K562 (cell line): ENCODE measurements at regions not wholly inside any gene's neighbourhood (a gene's known extent, or its start where the extent isn't known, plus 50 kb on each side); places are given as distances from the start of the nearest gene placed in this dataset.

Source experiments
- ATAC-seq: fragments of 200-7000 bp; cut with Tn5 transposase; 3 replicates; pipeline ENCODE4 v1.9.1; 2020; ENCODE audit warnings: moderate library complexity
- BruUV-seq: library from RNA; stranded (reverse); fragments of 400-500 nt; replicated peaks from 2 replicates; lab custom pipeline; 2021; lab: Mats Ljungman, UMichigan
- CTCF ChIA-PET: fragments of 300-600 bp; formaldehyde crosslinking; extraction: SDS; loops from one replicate; lab custom pipeline; 2021; ENCODE audit warnings: low intra/inter-chr PET ratio; lab: Yijun Ruan, JAX
- POLR2A ChIA-PET: fragments of 300-600, 350-650 bp; sonication (Branson Sonifier 250); formaldehyde crosslinking; extraction: SDS; loops from one replicate; lab custom pipeline; 2021; ENCODE audit warnings: antibody characterized with exemption, inconsistent platforms; lab: Yijun Ruan, JAX
- DNase-seq, 4 experiments: peaks; one replicate each; pipeline versions ENCODE4 v3.0.0 to v3.0.0-alpha.2; 2011 to 2018; ENCODE audit warnings: low spot score in 3 of 4, mixed read lengths in 3 of 4; ENCODE audit errors: extremely low read depth in 1 of 4
- FAIRE-seq: peaks from 2 replicates; lab custom pipeline; 2011; peaks lifted over from hg19 to GRCh38; lab: Jason Lieb, UNC
- H2AFZ ChIP-seq: 2 replicates; pipeline ENCODE4 v1.6.0; 2011; ENCODE audit warnings: low read depth, low read length, control low read depth, inconsistent platforms
- H3K27ac ChIP-seq: fragments of 200-600 bp; 3 replicates; pipeline ENCODE4 v1.8.0; 2011; ENCODE audit warnings: low read depth, mild to moderate bottlenecking, control low read depth, inconsistent platforms, low read length, moderate library complexity, mixed read lengths; ENCODE audit errors: extremely low read depth
- H3K27me3 ChIP-seq, 2 experiments: fragments of 300-600 bp in 1 of 2; 2 replicates in 1 of 2; 3 replicates in 1 of 2; pipeline versions ENCODE4 v1.6.0 to v1.8.0; 2011; ENCODE audit warnings: inconsistent platforms in 2 of 2, low read length in 2 of 2, mild to moderate bottlenecking in 1 of 2, mixed read lengths in 1 of 2, moderate library complexity in 1 of 2; ENCODE audit not compliant: control insufficient read depth in 2 of 2, insufficient read depth in 2 of 2
- H3K36me3 ChIP-seq: fragments of 300-600 bp; 3 replicates; pipeline ENCODE4 v1.8.0; 2011; ENCODE audit warnings: mild to moderate bottlenecking, low read length, inconsistent platforms; ENCODE audit not compliant: control insufficient read depth, insufficient read depth
- H3K4me1 ChIP-seq, 2 experiments: fragments of 200-600 bp in 1 of 2; replicated peaks in 1 of 2; 2 replicates in 1 of 2; 3 replicates in 1 of 2; pipeline versions ENCODE4 v1.5.1 to v1.8.0; 2011; ENCODE audit warnings: inconsistent platforms in 2 of 2, low read length in 2 of 2, mild to moderate bottlenecking in 1 of 2, mixed read lengths in 1 of 2, moderate library complexity in 1 of 2; ENCODE audit not compliant: control insufficient read depth in 2 of 2, insufficient read depth in 2 of 2
- H3K4me2 ChIP-seq: 2 replicates; pipeline ENCODE4 v1.6.1; 2011; ENCODE audit warnings: low read length, control low read depth, inconsistent platforms, mixed read lengths; ENCODE audit not compliant: insufficient read depth
- H3K4me3 ChIP-seq: fragments of 200-600 bp; sonication (generic), shearing (Covaris generic); 2 replicates; pipeline ENCODE4 v1.5.1; 2016; ENCODE audit warnings: control low read depth, inconsistent platforms
- H3K79me2 ChIP-seq: fragments of 200-600 bp; 3 replicates; pipeline ENCODE4 v1.8.0; 2011; ENCODE audit warnings: low read length, inconsistent platforms; ENCODE audit not compliant: control insufficient read depth, insufficient read depth
- H3K9ac ChIP-seq, 2 experiments: 2 replicates each; pipeline versions ENCODE4 v1.6.0 to v1.6.1; 2011; ENCODE audit warnings: low read depth in 2 of 2, low read length in 2 of 2, control low read depth in 1 of 2, inconsistent platforms in 1 of 2, mild to moderate bottlenecking in 1 of 2, mixed read lengths in 1 of 2; ENCODE audit not compliant: insufficient read depth in 1 of 2
- H3K9me1 ChIP-seq: one replicate; pipeline ENCODE4 v1.6.0; 2011; ENCODE audit warnings: inconsistent platforms, mild to moderate bottlenecking, low read length, moderate library complexity; ENCODE audit not compliant: control insufficient read depth, insufficient read depth
- H3K9me3 ChIP-seq: replicated peaks from 2 replicates; pipeline ENCODE4 v1.5.1; 2011; ENCODE audit warnings: low read depth, low read length, inconsistent platforms; ENCODE audit not compliant: control insufficient read depth, insufficient read depth
- H4K20me1 ChIP-seq: replicated peaks from 2 replicates; pipeline ENCODE4 v1.6.1; 2011; ENCODE audit warnings: low read length, inconsistent platforms, mixed read lengths; ENCODE audit not compliant: control insufficient read depth, insufficient read depth
- KDM1A ChIP-seq, 2 experiments: fragments of 450-650 bp; IDR thresholded peaks; 2 replicates each; pipeline ENCODE4 v1.6.1; 2016; ENCODE audit warnings: mild to moderate bottlenecking in 2 of 2
- SETDB1 ChIP-seq: IDR thresholded peaks from one replicate; pipeline ENCODE4 v1.6.1; 2012; ENCODE audit warnings: low read length, control low read depth, inconsistent platforms
- SRSF3 ChIP-seq: fragments of 200-400 bp; formaldehyde crosslinking; IDR thresholded peaks from 2 replicates; pipeline ENCODE4 v1.6.1; 2016; ENCODE audit warnings: mild to moderate bottlenecking, low read length, moderate library complexity; ENCODE audit not compliant: insufficient read depth
- TARDBP ChIP-seq: fragments of 450-650 bp; IDR thresholded peaks from 2 replicates; pipeline ENCODE4 v1.6.1; 2016
- YBX1 ChIP-seq: fragments of 450-650 bp; IDR thresholded peaks from 2 replicates; pipeline ENCODE4 v1.7.1; 2016; ENCODE audit warnings: mild to moderate bottlenecking
- ZNF3 ChIP-seq: fragments of 250-450 bp; sonication (Bioruptor Pico); IDR thresholded peaks from 2 replicates; pipeline ENCODE4 v1.5.0; 2021; ENCODE audit warnings: mild to moderate bottlenecking, moderate library complexity
- ZNF354B ChIP-seq: fragments of 250-450 bp; sonication (Bioruptor Pico); IDR thresholded peaks from 2 replicates; pipeline ENCODE4 v1.4.0; 2020
- in situ Hi-C: fragments of 300-500 bp; cut with MboI; formaldehyde crosslinking; loops from 4 replicates; pipeline ENCODE4 v1.15.0; 2018; ENCODE audit warnings: inconsistent platforms, mixed read lengths
- intact Hi-C: fragments of 100-400 bp; cut with micrococcal nuclease; formaldehyde crosslinking; loops from 2 replicates; pipeline ENCODE4 v1.14.2; 2022
- TF ChIP-seq, protein P1 (sequence below): fragments of 450-650 bp; formaldehyde crosslinking; conservative IDR thresholded peaks from 2 replicates; pipeline ENCODE4 v1.4.0; 2022; ENCODE audit warnings: mild to moderate bottlenecking, missing genetic modification characterization
- TF ChIP-seq, protein P2 (sequence below): conservative IDR thresholded peaks from 2 replicates; pipeline ENCODE4 v1.6.1; 2011; ENCODE audit warnings: low read depth, mild to moderate bottlenecking, low read length; ENCODE audit not compliant: control insufficient read depth
- TF ChIP-seq, protein P3 (sequence below): sonication (generic); formaldehyde crosslinking; IDR thresholded peaks from 2 replicates; pipeline ENCODE4 v1.8.1; 2023; ENCODE audit warnings: mild to moderate bottlenecking, missing genetic modification reagents

DNA sequence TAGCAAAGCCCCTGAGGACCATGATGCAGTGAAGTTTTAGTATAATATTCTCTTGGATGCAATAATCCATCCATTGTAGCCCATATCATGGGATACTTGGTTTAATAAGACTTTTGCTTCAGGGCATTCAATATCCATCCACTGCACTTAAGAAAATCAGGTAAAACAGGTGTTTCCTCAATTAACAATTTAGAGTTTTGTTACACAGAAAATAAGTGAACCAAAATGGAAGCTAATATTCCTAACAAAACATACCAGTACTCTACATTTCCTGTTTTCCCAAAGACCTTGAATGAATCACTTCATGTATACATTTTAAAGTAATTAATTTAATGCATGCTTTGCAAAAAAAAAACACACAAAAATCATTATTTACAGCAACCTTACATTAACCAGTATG is 305.6 kb downstream of the NR2F1-AS1 start:
- Histone ChIP-seq H4K20me1 (no peaks in the 10 kb centered on the region), H3K4me2 (no peak overlapping the region), H3K9me3 (no peaks in the 10 kb centered on the region), H3K27ac (no peak overlapping the region), H2AFZ (no peak overlapping the region), H3K9ac (no peak overlapping the region), H3K79me2 (no peaks in the 10 kb centered on the region), H3K27me3 (no peaks in the 10 kb centered on the region), H3K4me1 (no peaks in the 10 kb centered on the region), H3K36me3 (no peaks in the 10 kb centered on the region), H3K9me1 (no peaks in the 10 kb centered on the region), H3K4me3 (no peak overlapping the region)
- intact Hi-C loops (no loop called here), in situ Hi-C loops (no loop called here)
- FAIRE-seq (no peak), ATAC-seq (no peak), DNase-seq (no peak)
- BruUV-seq: no TSS peak
- TF ChIP-seq KDM1A (IDR thresholded peaks at IDR 0.05): no peak
- no peak for TF ChIP-seq SETDB1
- TF ChIP-seq YBX1: no peak
- no peak for TF ChIP-seq ZNF3 (CRISPR knock-in tag)
- TF ChIP-seq SRSF3: no peak
- no peak for TF ChIP-seq TARDBP
- TF ChIP-seq, protein P1, sequence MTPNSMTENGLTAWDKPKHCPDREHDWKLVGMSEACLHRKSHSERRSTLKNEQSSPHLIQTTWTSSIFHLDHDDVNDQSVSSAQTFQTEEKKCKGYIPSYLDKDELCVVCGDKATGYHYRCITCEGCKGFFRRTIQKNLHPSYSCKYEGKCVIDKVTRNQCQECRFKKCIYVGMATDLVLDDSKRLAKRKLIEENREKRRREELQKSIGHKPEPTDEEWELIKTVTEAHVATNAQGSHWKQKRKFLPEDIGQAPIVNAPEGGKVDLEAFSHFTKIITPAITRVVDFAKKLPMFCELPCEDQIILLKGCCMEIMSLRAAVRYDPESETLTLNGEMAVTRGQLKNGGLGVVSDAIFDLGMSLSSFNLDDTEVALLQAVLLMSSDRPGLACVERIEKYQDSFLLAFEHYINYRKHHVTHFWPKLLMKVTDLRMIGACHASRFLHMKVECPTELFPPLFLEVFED (CRISPR knock-in tag): no peak
- TF ChIP-seq, protein P2, sequence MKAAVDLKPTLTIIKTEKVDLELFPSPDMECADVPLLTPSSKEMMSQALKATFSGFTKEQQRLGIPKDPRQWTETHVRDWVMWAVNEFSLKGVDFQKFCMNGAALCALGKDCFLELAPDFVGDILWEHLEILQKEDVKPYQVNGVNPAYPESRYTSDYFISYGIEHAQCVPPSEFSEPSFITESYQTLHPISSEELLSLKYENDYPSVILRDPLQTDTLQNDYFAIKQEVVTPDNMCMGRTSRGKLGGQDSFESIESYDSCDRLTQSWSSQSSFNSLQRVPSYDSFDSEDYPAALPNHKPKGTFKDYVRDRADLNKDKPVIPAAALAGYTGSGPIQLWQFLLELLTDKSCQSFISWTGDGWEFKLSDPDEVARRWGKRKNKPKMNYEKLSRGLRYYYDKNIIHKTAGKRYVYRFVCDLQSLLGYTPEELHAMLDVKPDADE: no peak
- TF ChIP-seq, protein P3, sequence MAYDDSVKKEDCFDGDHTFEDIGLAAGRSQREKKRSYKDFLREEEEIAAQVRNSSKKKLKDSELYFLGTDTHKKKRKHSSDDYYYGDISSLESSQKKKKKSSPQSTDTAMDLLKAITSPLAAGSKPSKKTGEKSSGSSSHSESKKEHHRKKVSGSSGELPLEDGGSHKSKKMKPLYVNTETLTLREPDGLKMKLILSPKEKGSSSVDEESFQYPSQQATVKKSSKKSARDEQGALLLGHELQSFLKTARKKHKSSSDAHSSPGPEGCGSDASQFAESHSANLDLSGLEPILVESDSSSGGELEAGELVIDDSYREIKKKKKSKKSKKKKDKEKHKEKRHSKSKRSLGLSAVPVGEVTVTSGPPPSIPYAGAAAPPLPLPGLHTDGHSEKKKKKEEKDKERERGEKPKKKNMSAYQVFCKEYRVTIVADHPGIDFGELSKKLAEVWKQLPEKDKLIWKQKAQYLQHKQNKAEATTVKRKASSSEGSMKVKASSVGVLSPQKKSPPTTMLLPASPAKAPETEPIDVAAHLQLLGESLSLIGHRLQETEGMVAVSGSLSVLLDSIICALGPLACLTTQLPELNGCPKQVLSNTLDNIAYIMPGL: no peak
- no peak for TF ChIP-seq ZNF354B (CRISPR knock-in tag)
- CTCF ChIA-PET: no interaction called here
- POLR2A ChIA-PET: no interaction called here
